H9 (cell line): ENCODE measurements at regions not wholly inside any gene's neighbourhood (a gene's known extent, or its start where the extent isn't known, plus 50 kb on each side); places are given as distances from the start of the nearest gene placed in this dataset.

Source experiments
- DNase-seq: peaks from one replicate; pipeline ENCODE4 v3.0.0-alpha.2; 2017
- H2AFZ ChIP-seq: one replicate; pipeline ENCODE4 v1.6.1; 2013; ENCODE audit warnings: mild to moderate bottlenecking, low read length, control low read depth, moderate library complexity
- H2AK5ac ChIP-seq: 2 replicates; pipeline ENCODE4 v1.6.1; 2013; ENCODE audit warnings: low read length, control low read depth, mixed read lengths; ENCODE audit not compliant: insufficient read length
- H2BK120ac ChIP-seq: one replicate; pipeline ENCODE4 v1.6.1; 2013; ENCODE audit warnings: low read depth, mild to moderate bottlenecking, low read length, control low read depth, inconsistent platforms; ENCODE audit not compliant: poor library complexity, severe bottlenecking
- H2BK12ac ChIP-seq: 2 replicates; pipeline ENCODE4 v1.6.1; 2013; ENCODE audit warnings: low read length, control low read depth, mixed read lengths, low read depth; ENCODE audit not compliant: insufficient read length
- H2BK15ac ChIP-seq: 2 replicates; pipeline ENCODE4 v1.6.1; 2013; ENCODE audit warnings: low read depth, low read length, control low read depth
- H2BK20ac ChIP-seq: one replicate; pipeline ENCODE4 v1.6.1; 2013; ENCODE audit warnings: low read depth, mild to moderate bottlenecking, low read length, control low read depth, inconsistent platforms; ENCODE audit not compliant: poor library complexity, severe bottlenecking
- H2BK5ac ChIP-seq: 2 replicates; pipeline ENCODE4 v1.6.1; 2013; ENCODE audit warnings: low read length, control low read depth, mixed read lengths; ENCODE audit not compliant: insufficient read length
- H3K14ac ChIP-seq: 2 replicates; pipeline ENCODE4 v1.6.1; 2013; ENCODE audit warnings: low read length, control low read depth; ENCODE audit not compliant: insufficient read depth
- H3K18ac ChIP-seq: 2 replicates; pipeline ENCODE4 v1.6.1; 2013; ENCODE audit warnings: low read depth, mild to moderate bottlenecking, mixed read lengths, low read length, control low read depth; ENCODE audit not compliant: insufficient read length
- H3K23ac ChIP-seq: 2 replicates; pipeline ENCODE4 v1.6.1; 2013; ENCODE audit warnings: low read length, control low read depth, mixed read lengths, low read depth; ENCODE audit not compliant: insufficient read length
- H3K23me2 ChIP-seq: 2 replicates; pipeline ENCODE4 v1.6.1; 2013; ENCODE audit warnings: low read depth, mild to moderate bottlenecking, mixed read lengths, low read length, control low read depth; ENCODE audit not compliant: insufficient read length, poor library complexity, severe bottlenecking
- H3K27ac ChIP-seq: 2 replicates; pipeline ENCODE4 v1.5.1; 2013; ENCODE audit warnings: low read length, control low read depth, mixed read lengths, low read depth; ENCODE audit not compliant: insufficient read length
- H3K27me3 ChIP-seq: 2 replicates; pipeline ENCODE4 v1.6.1; 2013; ENCODE audit warnings: low read length, control low read depth, inconsistent platforms; ENCODE audit not compliant: insufficient read depth
- H3K4ac ChIP-seq: 2 replicates; pipeline ENCODE4 v1.6.1; 2013; ENCODE audit warnings: low read depth, mild to moderate bottlenecking, control low read depth, inconsistent platforms, low read length, moderate library complexity
- H3K4me1 ChIP-seq: 2 replicates; pipeline ENCODE4 v1.6.1; 2013; ENCODE audit warnings: low read length, control low read depth, inconsistent platforms; ENCODE audit not compliant: insufficient read depth
- H3K4me2 ChIP-seq: 2 replicates; pipeline ENCODE4 v1.6.1; 2013; ENCODE audit warnings: low read length, control low read depth, mixed read lengths; ENCODE audit not compliant: insufficient read length, insufficient read depth
- H3K56ac ChIP-seq: 2 replicates; pipeline ENCODE4 v1.6.1; 2013; ENCODE audit warnings: low read depth, mild to moderate bottlenecking, mixed read lengths, low read length, control low read depth; ENCODE audit not compliant: insufficient read length
- H3K79me1 ChIP-seq: 2 replicates; pipeline ENCODE4 v1.6.1; 2013; ENCODE audit warnings: low read depth, mild to moderate bottlenecking, moderate library complexity, low read length, control low read depth, inconsistent platforms; ENCODE audit not compliant: insufficient read depth, poor library complexity, severe bottlenecking
- H3K79me2 ChIP-seq: 2 replicates; pipeline ENCODE4 v1.6.1; 2013; ENCODE audit warnings: low read length, control low read depth, inconsistent platforms; ENCODE audit not compliant: insufficient read depth
- H3K9ac ChIP-seq: 2 replicates; pipeline ENCODE4 v1.6.1; 2013; ENCODE audit warnings: low read length, control low read depth, mixed read lengths; ENCODE audit not compliant: insufficient read length; ENCODE audit errors: extremely low read depth
- H3K9me3 ChIP-seq: one replicate; pipeline ENCODE4 v1.6.1; 2013; ENCODE audit warnings: low read depth, low read length, inconsistent platforms; ENCODE audit not compliant: control insufficient read depth
- H3T11ph ChIP-seq: one replicate; pipeline ENCODE4 v1.6.1; 2013; ENCODE audit warnings: mild to moderate bottlenecking, low read length, control low read depth, inconsistent platforms
- H4K20me1 ChIP-seq: one replicate; pipeline ENCODE4 v1.6.1; 2013; ENCODE audit not compliant: control insufficient read depth, insufficient read length, insufficient read depth
- H4K5ac ChIP-seq: 2 replicates; pipeline ENCODE4 v1.6.1; 2013; ENCODE audit warnings: low read depth, mild to moderate bottlenecking, mixed read lengths, low read length, control low read depth; ENCODE audit not compliant: insufficient read length
- H4K8ac ChIP-seq: replicated peaks from 2 replicates; pipeline ENCODE4 v1.6.1; 2013; ENCODE audit warnings: low read length, control low read depth, mixed read lengths, low read depth; ENCODE audit not compliant: insufficient read length
- H4K91ac ChIP-seq: 2 replicates; pipeline ENCODE4 v1.6.1; 2013; ENCODE audit warnings: low read depth, mild to moderate bottlenecking, moderate library complexity, mixed read lengths, low read length, control low read depth; ENCODE audit not compliant: insufficient read length
- H3K27ac Mint-ChIP-seq, 3 experiments: 2 replicates in 2 of 3; 3 replicates in 1 of 3; pipeline ENCODE4 v1.8.0; 2020 to 2021; ENCODE audit warnings: mixed read lengths in 3 of 3, mild to moderate bottlenecking in 1 of 3, moderate library complexity in 1 of 3
- H3K27me3 Mint-ChIP-seq: 2 replicates; pipeline ENCODE4 v1.8.0; 2021; ENCODE audit warnings: low read depth, mild to moderate bottlenecking, moderate library complexity, mixed read lengths
- H3K36me3 Mint-ChIP-seq, 3 experiments: 2 replicates in 2 of 3; 3 replicates in 1 of 3; pipeline ENCODE4 v1.8.0; 2020 to 2021; ENCODE audit warnings: low read depth in 3 of 3, mixed read lengths in 3 of 3; ENCODE audit not compliant: insufficient read depth in 1 of 3
- H3K4me1 Mint-ChIP-seq, 2 experiments: 2 replicates each; pipeline ENCODE4 v1.8.0; 2020; ENCODE audit warnings: mixed read lengths in 2 of 2
- H3K4me3 Mint-ChIP-seq, 2 experiments: 2 replicates in 1 of 2; 3 replicates in 1 of 2; pipeline ENCODE4 v1.8.0; 2020 to 2021; ENCODE audit warnings: mild to moderate bottlenecking in 2 of 2, mixed read lengths in 2 of 2, moderate library complexity in 1 of 2
- H3K9me3 Mint-ChIP-seq, 2 experiments: 2 replicates in 1 of 2; 3 replicates in 1 of 2; pipeline ENCODE4 v1.8.0; 2020; ENCODE audit warnings: mild to moderate bottlenecking in 2 of 2, mixed read lengths in 2 of 2, moderate library complexity in 1 of 2
- TF ChIP-seq, protein P1 (sequence below): fragments of 200-600 bp; sonication (generic); conservative IDR thresholded peaks from 3 replicates; pipeline ENCODE4 v1.8.0; 2021; ENCODE audit warnings: antibody characterized with exemption, mild to moderate bottlenecking

DNA sequence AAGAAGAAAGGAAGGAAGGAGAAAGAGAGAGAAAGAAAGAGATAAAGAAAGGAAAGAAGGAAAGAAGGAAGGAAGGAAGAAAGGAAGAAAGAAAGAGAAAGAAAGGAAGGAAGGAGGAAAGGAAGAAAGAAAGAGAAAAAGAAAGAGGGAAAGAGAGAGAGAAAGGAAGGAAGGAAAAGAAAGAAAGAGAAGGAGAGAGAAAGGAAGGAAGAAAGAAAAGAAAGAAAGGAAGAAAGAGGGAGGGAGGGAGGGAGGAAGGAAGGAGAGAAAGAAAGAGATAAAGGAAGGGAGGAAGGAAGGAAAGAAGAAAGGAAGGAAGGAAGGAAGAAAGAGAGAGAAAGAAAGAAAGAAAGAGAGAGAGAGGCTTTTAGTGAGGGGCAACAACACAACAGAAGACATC, 135.1 kb upstream of the VSTM2B start:
- H4K20me1 ChIP-seq: no peaks in the 10 kb centered on the region
- H3K79me1 ChIP-seq: no peaks in the 10 kb centered on the region
- no peak overlapping the region for H3K56ac ChIP-seq
- no peak overlapping the region for H3T11ph ChIP-seq
- Mint-ChIP-seq H3K36me3 (peaks cover 6 to 15% (median 7%) of the 10 kb centered on the region in 3 experiments; a peak in 5 of 7 replicates), H3K4me1 (peaks cover 12 to 19% of the 10 kb centered on the region in 2 experiments), H3K27me3 (peaks cover 2% of the 10 kb centered on the region), H3K4me3 (no peak overlapping the region), H3K27ac (no peak overlapping the region; a peak in 1 of 7 replicates), H3K9me3 (peaks cover 15 to 16% of the 10 kb centered on the region in 2 experiments)
- H4K91ac ChIP-seq: no peak overlapping the region
- no peak overlapping the region for H3K9ac ChIP-seq
- no peak overlapping the region for H2AK5ac ChIP-seq
- no peak overlapping the region for H2BK15ac ChIP-seq
- no peak overlapping the region for H2BK12ac ChIP-seq
- H3K4ac ChIP-seq: no peak overlapping the region
- H3K23ac ChIP-seq: no peak overlapping the region
- H4K8ac ChIP-seq: no peak overlapping the region
- H3K23me2 ChIP-seq: no peaks in the 10 kb centered on the region
- DNase-seq: no peak
- H3K4me1 ChIP-seq: no peaks in the 10 kb centered on the region
- no peak overlapping the region for H2BK120ac ChIP-seq
- TF ChIP-seq, protein P1, sequence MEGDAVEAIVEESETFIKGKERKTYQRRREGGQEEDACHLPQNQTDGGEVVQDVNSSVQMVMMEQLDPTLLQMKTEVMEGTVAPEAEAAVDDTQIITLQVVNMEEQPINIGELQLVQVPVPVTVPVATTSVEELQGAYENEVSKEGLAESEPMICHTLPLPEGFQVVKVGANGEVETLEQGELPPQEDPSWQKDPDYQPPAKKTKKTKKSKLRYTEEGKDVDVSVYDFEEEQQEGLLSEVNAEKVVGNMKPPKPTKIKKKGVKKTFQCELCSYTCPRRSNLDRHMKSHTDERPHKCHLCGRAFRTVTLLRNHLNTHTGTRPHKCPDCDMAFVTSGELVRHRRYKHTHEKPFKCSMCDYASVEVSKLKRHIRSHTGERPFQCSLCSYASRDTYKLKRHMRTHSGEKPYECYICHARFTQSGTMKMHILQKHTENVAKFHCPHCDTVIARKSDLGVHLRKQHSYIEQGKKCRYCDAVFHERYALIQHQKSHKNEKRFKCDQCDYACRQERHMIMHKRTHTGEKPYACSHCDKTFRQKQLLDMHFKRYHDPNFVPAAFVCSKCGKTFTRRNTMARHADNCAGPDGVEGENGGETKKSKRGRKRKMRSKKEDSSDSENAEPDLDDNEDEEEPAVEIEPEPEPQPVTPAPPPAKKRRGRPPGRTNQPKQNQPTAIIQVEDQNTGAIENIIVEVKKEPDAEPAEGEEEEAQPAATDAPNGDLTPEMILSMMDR: no peak
- no peak overlapping the region for H3K18ac ChIP-seq
- H3K27me3 ChIP-seq: no peaks in the 10 kb centered on the region
- H3K9me3 ChIP-seq: no peaks in the 10 kb centered on the region
- no peaks in the 10 kb centered on the region for H3K79me2 ChIP-seq
- H2BK20ac ChIP-seq: no peak overlapping the region
- no peak overlapping the region for H2BK5ac ChIP-seq
- no peak overlapping the region for H4K5ac ChIP-seq
- no peak overlapping the region for H2AFZ ChIP-seq
- H3K14ac ChIP-seq: no peak overlapping the region
- no peak overlapping the region for H3K4me2 ChIP-seq
- no peak overlapping the region for H3K27ac ChIP-seq
